MCF 10A (cell line): ENCODE measurements at regions not wholly inside any gene's neighbourhood (a gene's known extent, or its start where the extent isn't known, plus 50 kb on each side); places are given as distances from the start of the nearest gene placed in this dataset.

Experiments
- BruUV-seq: library from RNA; stranded (reverse); fragments of 400-500 nt; replicated peaks from 2 replicates; lab custom pipeline; 2021; lab: Mats Ljungman, UMichigan
- CTCF ChIA-PET: fragments of 300-600 bp; sonication (Branson Sonifier 250); formaldehyde crosslinking; extraction: SDS; loops from one replicate; lab custom pipeline; 2021; ENCODE audit warnings: antibody characterized with exemption, inconsistent platforms; lab: Yijun Ruan, JAX
- POLR2A ChIA-PET: fragments of 300-600, 350-650 bp; sonication (Branson Sonifier 250); formaldehyde crosslinking; extraction: SDS; loops from one replicate; lab custom pipeline; 2020; ENCODE audit warnings: antibody characterized with exemption, inconsistent platforms; lab: Yijun Ruan, JAX
- DNase-seq: peaks from one replicate; pipeline ENCODE4 v3.0.0-alpha.2; 2018; ENCODE audit not compliant: unreplicated experiment
- H3K27ac Mint-ChIP-seq: one replicate; pipeline ENCODE4 v1.8.0; 2022; ENCODE audit warnings: mild to moderate bottlenecking, low read depth, mixed read lengths; ENCODE audit not compliant: unreplicated experiment
- H3K27me3 Mint-ChIP-seq: one replicate; pipeline ENCODE4 v1.8.0; 2022; ENCODE audit warnings: mixed read lengths; ENCODE audit not compliant: insufficient read depth, unreplicated experiment
- H3K36me3 Mint-ChIP-seq: one replicate; pipeline ENCODE4 v1.8.0; 2022; ENCODE audit warnings: mild to moderate bottlenecking, moderate library complexity, mixed read lengths; ENCODE audit not compliant: insufficient read depth, unreplicated experiment
- H3K4me1 Mint-ChIP-seq: one replicate; pipeline ENCODE4 v1.8.0; 2022; ENCODE audit warnings: mixed read lengths; ENCODE audit not compliant: insufficient read depth, unreplicated experiment
- H3K4me3 Mint-ChIP-seq: one replicate; pipeline ENCODE4 v1.8.0; 2022; ENCODE audit warnings: mild to moderate bottlenecking, moderate library complexity, mixed read lengths; ENCODE audit not compliant: unreplicated experiment
- H3K9me3 Mint-ChIP-seq: one replicate; pipeline ENCODE4 v1.8.0; 2022; ENCODE audit warnings: mixed read lengths; ENCODE audit not compliant: unreplicated experiment
- intact Hi-C: fragments of 100-400 bp; cut with micrococcal nuclease; formaldehyde crosslinking; loops from 2 replicates; pipeline ENCODE4 v1.14.1; 2022
- TF ChIP-seq, protein P1 (sequence below): fragments of 200-600 bp; IDR thresholded peaks from one replicate; pipeline ENCODE4 v1.8.0; 2022; ENCODE audit warnings: antibody characterized with exemption, mild to moderate bottlenecking; ENCODE audit not compliant: unreplicated experiment

DNA sequence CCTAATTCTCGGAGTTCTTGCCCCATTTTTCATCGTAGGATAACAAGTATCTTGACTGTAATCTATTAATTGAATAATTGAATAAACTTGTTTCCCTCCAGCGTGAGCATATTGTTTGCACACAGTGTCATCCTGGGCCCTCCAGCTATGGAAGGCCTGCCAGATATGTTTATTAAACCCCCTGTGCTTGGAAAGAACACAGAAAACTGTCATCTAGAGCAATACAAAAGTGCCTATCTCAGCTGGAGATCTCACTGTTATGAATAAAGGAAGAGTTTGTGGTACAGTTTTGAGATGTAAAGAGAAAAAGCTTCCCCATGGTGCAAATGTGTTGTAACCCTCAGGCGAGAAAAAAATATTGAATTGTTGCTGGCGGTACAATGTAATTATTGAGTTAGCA is 405.9 kb downstream of the SOX2 start:
- ChIA-PET POLR2A (interaction anchor here (0.6 kb wide), 1 partner anchor 10 kb away, joined by 3 read pairs; no protein-coding TSS in a partner anchor), CTCF (interaction anchor here (1.0 kb wide), 1 partner anchor 418 kb away, joined by 3 read pairs; no protein-coding TSS in a partner anchor)
- Mint-ChIP-seq H3K27me3 (no peaks in the 10 kb centered on the region), H3K9me3 (no peaks in the 10 kb centered on the region), H3K4me1 (no peaks in the 10 kb centered on the region), H3K36me3 (no peaks in the 10 kb centered on the region), H3K27ac (no peak overlapping the region), H3K4me3 (no peak overlapping the region)
- DNase-seq, result no peak
- no TSS peak for BruUV-seq
- intact Hi-C loops, result no loop called here
- TF ChIP-seq, protein P1, sequence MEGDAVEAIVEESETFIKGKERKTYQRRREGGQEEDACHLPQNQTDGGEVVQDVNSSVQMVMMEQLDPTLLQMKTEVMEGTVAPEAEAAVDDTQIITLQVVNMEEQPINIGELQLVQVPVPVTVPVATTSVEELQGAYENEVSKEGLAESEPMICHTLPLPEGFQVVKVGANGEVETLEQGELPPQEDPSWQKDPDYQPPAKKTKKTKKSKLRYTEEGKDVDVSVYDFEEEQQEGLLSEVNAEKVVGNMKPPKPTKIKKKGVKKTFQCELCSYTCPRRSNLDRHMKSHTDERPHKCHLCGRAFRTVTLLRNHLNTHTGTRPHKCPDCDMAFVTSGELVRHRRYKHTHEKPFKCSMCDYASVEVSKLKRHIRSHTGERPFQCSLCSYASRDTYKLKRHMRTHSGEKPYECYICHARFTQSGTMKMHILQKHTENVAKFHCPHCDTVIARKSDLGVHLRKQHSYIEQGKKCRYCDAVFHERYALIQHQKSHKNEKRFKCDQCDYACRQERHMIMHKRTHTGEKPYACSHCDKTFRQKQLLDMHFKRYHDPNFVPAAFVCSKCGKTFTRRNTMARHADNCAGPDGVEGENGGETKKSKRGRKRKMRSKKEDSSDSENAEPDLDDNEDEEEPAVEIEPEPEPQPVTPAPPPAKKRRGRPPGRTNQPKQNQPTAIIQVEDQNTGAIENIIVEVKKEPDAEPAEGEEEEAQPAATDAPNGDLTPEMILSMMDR, result no peak

DNA sequence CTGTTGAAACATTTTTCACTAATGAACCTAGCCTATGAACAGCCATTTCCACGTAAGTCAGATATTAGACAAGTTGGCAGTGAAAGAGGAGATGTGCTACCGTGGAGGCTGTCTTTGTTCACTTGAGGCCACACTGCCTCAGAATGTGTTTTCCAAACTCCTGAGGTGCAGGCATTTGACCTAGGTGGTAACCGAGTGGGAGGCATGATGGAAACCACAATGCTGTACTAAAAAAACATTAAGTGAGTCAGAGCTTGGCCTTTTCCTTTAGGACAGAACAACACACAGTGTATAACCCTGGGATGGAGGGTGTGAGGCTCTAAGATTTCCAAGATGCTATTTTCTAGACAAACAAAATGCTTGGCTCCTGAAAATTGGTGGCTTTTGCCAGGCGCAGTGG is 406.3 kb downstream of the SOX2 start:
- no TSS peak for BruUV-seq
- Mint-ChIP-seq H3K4me1 (no peaks in the 10 kb centered on the region), H3K27me3 (no peaks in the 10 kb centered on the region), H3K9me3 (no peaks in the 10 kb centered on the region), H3K36me3 (no peaks in the 10 kb centered on the region), H3K27ac (no peak overlapping the region), H3K4me3 (no peak overlapping the region)
- TF ChIP-seq, protein P1, result no peak
- peak; percentile 64 for DNase-seq
- CTCF ChIA-PET, result interaction anchor here (1.0 kb wide), 1 partner anchor 418 kb away, joined by 3 read pairs; no protein-coding TSS in a partner anchor
- POLR2A ChIA-PET, result no interaction called here
- intact Hi-C loops, result no loop called here

DNA sequence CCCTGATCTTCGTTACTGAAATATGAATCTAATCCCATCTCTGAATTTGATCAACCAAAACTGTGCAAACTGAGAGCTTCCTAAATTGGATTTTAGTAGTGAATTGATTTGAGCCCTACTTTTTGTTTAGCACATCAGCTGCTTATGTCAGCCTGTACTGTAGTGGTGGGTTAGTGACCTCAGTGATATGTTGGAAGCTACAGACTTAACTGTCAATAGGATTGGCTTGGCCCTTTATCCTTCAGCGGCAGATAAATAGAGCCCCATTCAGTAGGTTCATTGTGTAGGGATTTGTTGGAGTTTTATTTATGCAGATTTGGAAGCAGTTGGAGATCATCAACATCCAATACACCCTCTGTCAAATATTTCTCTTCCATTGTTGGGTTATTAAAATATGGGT is 409.7 kb downstream of the SOX2 start:
- no TSS peak for BruUV-seq
- CTCF ChIA-PET, result interaction anchor here (0.6 to 2.0 kb wide), 4 partner anchors 19 to 413 kb away, joined by 3 to 6 read pairs (median 4); no protein-coding TSS in a partner anchor
- Mint-ChIP-seq H3K27me3 (no peaks in the 10 kb centered on the region), H3K4me1 (no peaks in the 10 kb centered on the region), H3K27ac (no peak overlapping the region), H3K4me3 (no peak overlapping the region), H3K36me3 (no peaks in the 10 kb centered on the region), H3K9me3 (no peaks in the 10 kb centered on the region)
- POLR2A ChIA-PET, result no interaction called here
- intact Hi-C loops, result no loop called here
- TF ChIP-seq, protein P1, result no peak
- DNase-seq, result no peak

DNA sequence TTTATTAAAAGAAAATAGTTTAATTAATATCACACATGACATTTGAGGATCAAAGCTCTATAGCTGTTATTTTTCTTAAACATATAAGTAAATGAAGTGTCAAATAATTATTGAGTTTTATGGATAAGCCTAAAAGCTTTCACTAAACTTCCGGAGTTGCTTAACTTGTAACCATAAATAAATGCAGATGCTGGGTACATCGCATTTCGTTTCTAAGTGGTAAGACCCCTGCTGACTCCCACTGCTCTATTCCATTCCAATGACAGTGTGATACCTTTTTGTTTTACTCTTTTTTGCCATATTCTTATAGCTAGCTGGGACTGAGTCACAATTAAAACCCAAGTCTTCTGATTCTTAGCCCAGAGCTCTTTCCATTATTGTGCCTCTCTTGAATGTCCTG is 411.1 kb downstream of the SOX2 start:
- BruUV-seq, result no TSS peak
- Mint-ChIP-seq H3K27me3 (no peaks in the 10 kb centered on the region), H3K4me1 (no peaks in the 10 kb centered on the region), H3K4me3 (no peak overlapping the region), H3K9me3 (no peaks in the 10 kb centered on the region), H3K27ac (no peak overlapping the region), H3K36me3 (no peaks in the 10 kb centered on the region)
- POLR2A ChIA-PET, result no interaction called here
- CTCF ChIA-PET, result interaction anchor here (0.6 kb wide), 1 partner anchor 1063 kb away, joined by 3 read pairs; no protein-coding TSS in a partner anchor
- TF ChIP-seq, protein P1, result no peak
- intact Hi-C loops, result no loop called here
- DNase-seq, result no peak
